TTC549 (cell line): ENCODE measurements at regions not wholly inside any gene's neighbourhood (a gene's known extent, or its start where the extent isn't known, plus 50 kb on each side); places are given as distances from the start of the nearest gene placed in this dataset.
A peak's percentile ranks its signal among the peaks of the same experiment; 100 is the strongest.
"Not testable (repeated sequence)": the region's sequence is repeated elsewhere in the genome, so short reads cannot be mapped to it uniquely, and the experiment has no call there.

ENCODE experiments used
- FAIRE-seq: peaks from 2 replicates; lab custom pipeline; 2012; peaks lifted over from hg19 to GRCh38; lab: Jason Lieb, UNC

- no peak for FAIRE-seq
These were observed 100.5 kb downstream of the SLC4A3 start for GRCh38 chr2:219727771-219728429.

DNA sequence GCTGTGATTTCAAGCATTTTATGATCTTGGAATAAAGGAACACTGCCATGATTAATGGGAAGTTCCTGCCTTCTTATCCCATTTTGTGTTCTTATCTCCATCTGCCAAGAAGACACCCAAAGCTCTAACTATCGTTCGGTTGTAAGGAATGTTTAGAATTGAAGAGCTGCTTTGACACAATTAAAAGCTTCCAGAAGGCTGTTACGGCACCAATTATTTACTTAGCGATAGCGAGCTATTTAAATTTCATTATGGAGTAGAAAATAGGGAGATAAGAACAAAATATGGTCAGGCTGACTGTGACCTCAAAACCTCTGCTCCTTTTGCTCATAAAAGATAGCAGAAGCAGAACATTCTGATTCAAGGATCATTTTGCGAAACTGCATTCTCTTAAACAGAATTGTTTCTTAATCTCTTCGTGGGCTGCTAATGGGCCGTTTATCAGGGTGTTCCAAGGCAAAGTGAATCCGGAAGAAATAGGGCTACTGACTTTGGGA is 101.6 kb downstream of the SLC4A3 start:
- no peak for FAIRE-seq

DNA sequence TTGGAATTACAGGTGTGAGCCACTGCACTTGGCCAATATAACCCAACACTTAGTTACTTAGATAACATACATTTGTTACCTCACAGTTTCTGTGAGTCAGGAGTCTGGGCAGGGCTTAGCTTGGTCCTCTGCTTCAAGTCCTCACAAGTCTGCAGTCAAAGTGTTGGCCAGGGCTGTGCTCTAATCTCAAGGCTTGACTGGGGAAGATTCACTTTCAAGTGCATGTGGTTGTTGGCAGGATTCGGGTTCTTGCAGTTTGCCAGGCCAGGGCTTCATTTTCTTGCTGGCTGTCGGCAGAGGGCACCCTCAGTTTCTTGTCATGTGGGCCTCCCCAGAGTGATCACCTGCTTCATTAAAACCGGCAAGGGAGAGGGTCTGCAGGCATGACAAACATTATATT is 103.7 kb downstream of the SLC4A3 start:
- FAIRE-seq: no peak

- no peak for FAIRE-seq
These were observed 105.7 kb downstream of the SLC4A3 start for GRCh38 chr2:219733106-219733505.

DNA sequence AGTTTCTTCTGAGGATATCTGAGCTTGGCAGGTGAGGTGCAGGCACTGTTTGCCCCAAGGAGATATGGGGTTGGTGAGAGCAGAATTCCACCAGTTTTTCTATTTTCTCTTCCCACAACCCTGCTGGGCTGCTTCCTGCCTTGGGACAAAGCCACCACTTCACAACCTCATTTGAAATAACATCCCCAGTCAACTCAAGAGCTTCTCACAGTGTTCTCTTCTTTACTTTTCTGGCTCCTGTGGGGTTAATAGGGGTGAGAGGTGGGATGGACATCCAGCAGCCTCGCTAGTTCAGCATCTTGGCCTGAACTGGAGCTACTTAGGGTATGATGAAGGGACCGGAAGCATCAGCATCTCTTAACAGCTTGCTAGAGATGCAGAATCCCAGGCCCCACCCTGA is 106.3 kb downstream of the SLC4A3 start:
- FAIRE-seq: no peak

DNA sequence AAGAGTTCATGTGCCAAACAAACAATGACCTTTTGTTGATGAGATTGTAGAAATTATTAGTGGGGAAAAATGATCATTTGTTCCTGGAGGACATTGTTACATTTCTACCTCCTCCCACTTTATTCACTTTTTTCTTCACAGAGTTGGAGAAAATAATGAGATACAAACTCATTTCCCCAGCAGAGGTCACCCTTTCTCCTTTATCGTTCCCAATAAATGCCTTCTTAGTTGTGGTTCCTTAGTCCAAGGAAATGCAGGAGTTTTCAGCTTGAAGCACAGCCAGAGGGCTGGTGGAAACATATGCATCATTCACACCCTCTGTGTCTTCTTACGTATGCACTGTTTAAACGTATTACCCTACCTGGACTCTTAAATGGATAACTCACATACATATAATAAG is 108.8 kb downstream of the SLC4A3 start:
- FAIRE-seq: peak; percentile 92

DNA sequence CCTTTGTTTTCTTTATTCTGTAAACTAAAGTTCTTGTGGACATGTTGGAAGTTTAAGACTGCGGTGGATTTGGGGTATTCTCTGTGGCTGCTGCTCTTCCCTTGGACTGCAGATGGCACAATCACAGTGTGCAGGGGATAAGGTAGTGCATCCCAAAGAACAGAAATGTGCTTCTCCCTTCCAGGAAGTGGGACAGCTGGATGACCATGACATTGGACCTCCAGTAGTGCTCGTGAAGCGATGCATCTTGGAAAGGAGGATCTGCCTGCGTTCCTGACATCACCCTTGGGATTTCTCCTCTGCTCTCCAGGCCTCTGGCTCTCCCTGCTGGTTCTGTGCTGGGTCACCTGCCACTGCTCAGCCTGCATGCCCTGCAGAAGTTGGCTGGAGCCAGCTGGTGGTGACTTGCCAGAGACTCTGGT is 109.9 kb downstream of the SLC4A3 start:
- FAIRE-seq: no peak

DNA sequence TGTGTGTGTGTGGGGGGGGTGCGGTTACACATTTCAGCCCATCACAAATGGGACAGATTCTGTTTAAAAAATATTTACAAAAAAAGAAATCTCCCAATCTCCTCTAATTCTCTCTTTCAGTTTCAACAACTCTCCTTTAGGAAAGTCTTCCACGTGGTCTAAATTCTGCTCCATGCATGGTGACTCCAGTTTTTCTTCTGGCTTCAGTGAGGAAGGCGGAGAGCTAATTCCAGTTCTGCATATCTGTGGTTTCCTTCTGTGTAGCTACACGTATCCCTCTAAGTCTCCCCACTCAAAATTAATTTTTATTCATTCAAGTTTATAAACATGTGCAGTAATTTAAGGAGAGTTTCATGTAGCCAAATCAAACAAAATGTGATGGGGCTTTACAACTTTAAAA is 111.6 kb downstream of the SLC4A3 start:
- FAIRE-seq: no peak

DNA sequence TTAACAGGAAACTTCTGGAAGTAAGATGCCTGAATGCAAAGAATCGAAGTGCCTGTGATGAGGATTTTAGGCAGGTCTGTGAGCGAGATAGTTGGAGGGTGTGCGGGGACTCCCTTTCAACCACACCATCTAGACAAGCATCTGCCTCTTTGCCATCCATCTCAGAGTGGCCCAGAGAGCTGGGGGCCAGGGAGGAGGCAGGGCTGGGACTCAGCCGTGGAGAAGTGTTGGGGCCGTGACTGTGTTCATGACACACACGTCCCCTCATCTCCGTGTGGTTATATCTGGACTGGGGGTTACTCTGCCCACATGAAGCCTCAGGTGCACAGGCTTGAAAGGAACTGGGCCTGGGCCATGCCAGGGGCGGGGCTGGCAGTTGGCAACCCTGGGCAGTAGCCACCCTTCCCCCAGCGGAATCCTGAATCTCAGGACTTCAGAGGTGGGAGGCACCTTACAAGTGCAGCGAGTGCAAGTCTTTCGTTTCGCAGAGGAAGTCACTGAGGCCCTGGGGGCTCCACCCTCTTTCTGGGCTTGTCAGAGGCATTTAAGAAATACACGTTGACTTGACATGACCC is 112.5 kb downstream of the SLC4A3 start:
- no peak for FAIRE-seq

GRCh38 chr2:219743548-219743947 is 116.1 kb downstream of the SLC4A3 start:
- no peak for FAIRE-seq

GRCh38 chr2:219744066-219744465 is 116.6 kb downstream of the SLC4A3 start:
- FAIRE-seq: no peak

- FAIRE-seq: no peak
These were observed 117.2 kb downstream of the SLC4A3 start for GRCh38 chr2:219744600-219744999.

- FAIRE-seq: no peak
These were observed 120.2 kb downstream of the SLC4A3 start for GRCh38 chr2:219747637-219748036.

DNA sequence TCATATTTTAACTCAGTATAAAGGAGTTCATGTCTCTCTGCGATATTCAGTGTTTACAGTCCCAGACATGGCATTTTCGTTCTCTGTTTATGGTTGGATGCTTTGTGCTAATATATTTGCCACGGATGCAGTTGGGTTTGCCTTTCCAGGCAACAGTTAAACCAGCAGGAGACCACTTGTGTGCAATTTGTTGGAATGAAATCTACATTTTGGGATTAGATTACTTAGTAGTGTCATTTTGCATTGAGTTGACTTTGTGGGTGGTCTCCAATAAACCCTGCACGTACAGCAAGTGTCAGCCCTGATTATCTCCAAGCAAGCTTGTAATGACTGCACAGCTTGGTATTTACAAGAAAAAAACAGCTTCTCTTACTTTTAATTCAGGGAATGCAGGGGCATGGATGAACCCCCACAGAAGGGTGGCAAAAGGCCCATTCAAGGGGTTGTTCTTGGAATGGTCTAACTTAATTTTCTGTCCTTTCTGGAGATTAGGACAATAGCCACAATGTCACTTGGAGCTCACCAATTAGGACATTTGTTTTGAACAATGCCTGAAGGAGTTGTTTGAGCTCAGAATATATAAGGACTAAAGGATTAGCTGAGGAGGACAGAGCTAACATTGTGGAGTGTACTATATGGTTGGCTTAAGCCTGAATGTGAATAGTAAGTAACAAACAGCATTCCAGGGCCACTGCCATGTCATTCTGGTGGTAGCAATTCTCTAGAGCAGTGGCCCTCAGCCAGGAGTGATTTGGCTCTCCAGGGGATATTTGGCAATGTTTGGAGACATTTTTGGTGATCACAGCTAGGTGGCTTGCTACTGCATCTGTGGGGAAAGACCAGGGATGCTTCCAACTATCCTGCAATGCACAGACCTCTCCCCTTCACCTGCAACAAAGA is 121.5 kb downstream of the SLC4A3 start:
- no peak for FAIRE-seq

DNA sequence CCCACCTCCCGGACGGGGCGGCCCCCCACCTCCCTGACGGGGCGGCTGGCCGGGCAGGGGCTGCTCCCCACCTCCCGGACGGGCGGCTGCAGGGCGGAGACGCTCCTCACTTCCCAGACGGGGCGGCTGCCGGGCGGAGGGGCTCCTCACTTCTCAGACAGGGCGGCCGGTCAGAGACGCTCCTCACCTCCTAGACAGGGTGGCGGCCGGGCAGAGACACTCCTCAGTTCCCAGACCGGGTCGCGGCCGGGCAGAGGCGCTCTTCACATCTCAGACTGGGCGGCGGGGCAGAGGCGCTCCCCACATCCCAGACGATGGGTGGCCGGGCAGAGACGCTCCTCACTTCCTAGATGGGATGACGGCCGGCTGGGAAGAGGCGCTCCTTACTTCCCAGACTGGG is 123.7 kb downstream of the SLC4A3 start:
- not testable (repeated sequence) for FAIRE-seq

DNA sequence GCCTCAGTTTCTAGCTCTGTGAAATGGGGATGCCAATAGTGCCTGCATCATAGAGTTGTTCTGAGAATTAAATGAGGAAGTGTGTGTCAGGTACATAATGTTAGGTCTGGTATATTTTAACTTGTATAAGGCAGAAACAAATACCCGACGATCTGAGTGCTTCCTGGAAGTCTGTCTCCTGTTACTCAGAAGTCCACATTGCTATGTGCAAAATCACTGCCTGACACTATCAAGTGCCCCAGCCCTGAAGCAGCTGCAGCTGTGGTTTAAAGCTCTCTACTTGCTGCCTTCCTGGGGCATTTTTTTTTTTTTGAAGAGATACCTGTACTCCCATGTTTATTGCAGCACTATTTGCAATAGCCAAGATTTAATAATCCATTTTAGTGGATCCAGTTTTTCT is 125.3 kb downstream of the SLC4A3 start:
- no peak for FAIRE-seq

GRCh38 chr2:219758907-219759680 is 131.7 kb downstream of the SLC4A3 start:
- FAIRE-seq: no peak

GRCh38 chr2:219759801-219760200 is 132.4 kb downstream of the SLC4A3 start:
- FAIRE-seq: no peak

DNA sequence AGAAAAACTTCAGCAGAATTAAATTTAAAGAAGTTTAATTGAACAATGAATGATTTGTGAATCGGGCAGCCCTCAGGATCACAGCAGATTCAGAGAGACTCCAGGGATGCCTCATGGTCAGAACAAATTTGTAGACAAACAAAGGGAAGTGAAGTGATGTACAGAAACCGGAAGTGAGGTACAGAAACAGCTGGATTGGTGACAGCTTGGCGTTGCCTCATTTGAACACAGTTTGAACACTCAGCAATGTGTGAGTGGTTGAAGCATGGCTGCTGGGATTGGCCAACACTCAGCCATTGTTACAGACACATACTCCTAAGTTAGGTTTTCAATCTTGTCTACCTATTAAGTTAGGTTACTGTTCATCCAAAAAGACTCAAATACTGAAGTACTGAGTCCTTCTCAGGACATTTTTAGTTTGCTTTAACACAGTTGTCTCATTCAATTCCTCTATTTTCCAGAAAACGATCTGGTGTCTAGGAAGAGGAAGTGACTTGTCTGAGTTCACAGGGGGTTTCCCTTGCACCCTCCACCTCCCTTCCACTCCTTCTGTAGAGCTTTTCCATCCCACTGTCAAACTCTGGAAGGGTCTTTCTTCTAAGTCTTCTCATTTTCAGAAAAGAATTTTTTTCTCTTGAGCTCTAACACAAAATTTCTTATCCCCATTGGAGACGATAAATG is 137.9 kb downstream of the SLC4A3 start:
- no peak for FAIRE-seq

GRCh38 chr2:219766658-219767057 is 139.2 kb downstream of the SLC4A3 start:
- FAIRE-seq: no peak

DNA sequence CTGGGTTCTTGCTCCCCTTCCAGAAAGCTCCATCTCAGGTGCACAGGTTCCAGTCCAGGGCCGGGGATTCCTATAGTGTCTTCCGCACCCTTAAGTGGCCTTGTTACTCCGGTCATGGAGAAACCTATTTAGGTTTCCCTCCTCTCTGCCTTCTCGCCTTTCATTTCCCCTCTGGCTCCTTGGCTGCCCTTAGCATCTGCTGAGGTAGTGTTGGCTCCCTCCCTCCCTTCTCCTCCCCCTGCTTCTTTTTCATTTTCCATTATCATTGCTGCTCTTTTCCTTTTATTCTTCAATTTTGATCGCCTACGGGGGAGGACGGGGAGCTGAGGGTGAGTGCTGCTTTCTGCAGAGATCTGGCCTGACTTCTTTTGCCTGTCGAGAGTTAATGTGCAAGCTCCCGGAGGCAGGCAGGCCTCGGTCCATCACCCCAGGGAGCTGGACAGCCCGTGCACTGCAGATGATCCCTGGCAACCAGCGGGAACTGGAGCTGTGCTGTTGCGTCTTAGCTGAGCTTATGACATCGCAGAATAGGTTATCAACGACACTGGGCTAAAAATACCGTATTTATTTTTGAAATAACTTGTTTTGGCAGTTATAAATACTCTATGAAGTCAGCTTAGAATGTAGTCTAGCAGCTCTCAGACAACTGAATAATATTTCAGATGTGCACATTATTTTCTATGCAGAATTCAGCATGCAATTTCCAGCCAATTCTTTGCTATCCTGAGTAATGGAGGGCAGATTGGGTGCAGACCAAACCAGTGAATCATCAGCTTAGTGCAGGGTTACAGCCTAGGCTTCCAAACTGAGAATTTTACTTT is 141.9 kb downstream of the SLC4A3 start:
- FAIRE-seq: no peak
